Heart left ventricle (tissue), 16 donors: ENCODE measurements at regions not wholly inside any gene's neighbourhood (a gene's known extent, or its start where the extent isn't known, plus 50 kb on each side); places are given as distances from the start of the nearest gene placed in this dataset.
A peak's percentile ranks its signal among the peaks of the same experiment; 100 is the strongest.

Experiments
- ATAC-seq, 4 donors: fragments of 200-7000 bp; cut with Tn5 transposase; one replicate each; pipeline ENCODE4 v1.9.1; 2020 to 2022; ENCODE audit warnings: moderate library complexity in 4 of 4, mild to moderate bottlenecking in 3 of 4, moderate number of reproducible peaks in 1 of 4
- DNase-seq, 5 donors: peaks; one replicate each; pipeline ENCODE4 v3.0.0-alpha.2; 2020
- H3K27ac ChIP-seq, 12 donors: fragments of 200-600 bp; sonication (generic) in 4 of 12; one replicate each; pipeline versions ENCODE4 v1.5.0 to v1.8.0; 2016 to 2022; ENCODE audit warnings: mild to moderate bottlenecking in 2 of 12
- H3K27me3 ChIP-seq, 9 donors: fragments of 200-600 bp; sonication (generic) in 2 of 9; one replicate each; pipeline versions ENCODE4 v1.5.1 to v1.8.0; 2016 to 2022; ENCODE audit warnings: mild to moderate bottlenecking in 3 of 9
- H3K36me3 ChIP-seq, 9 donors: fragments of 200-600 bp; sonication (generic) in 2 of 9; one replicate each; pipeline versions ENCODE4 v1.5.0 to v1.8.0; 2018 to 2022; ENCODE audit warnings: mild to moderate bottlenecking in 2 of 9
- H3K4me1 ChIP-seq, 12 donors: fragments of 200-600 bp; sonication (generic) in 4 of 12; one replicate each; pipeline versions ENCODE4 v1.5.0 to v1.8.0; 2016 to 2022; ENCODE audit warnings: mild to moderate bottlenecking in 3 of 12
- H3K4me3 ChIP-seq, 12 donors: fragments of 200-600 bp; sonication (generic) in 4 of 12; one replicate each; pipeline versions ENCODE4 v1.5.0 to v1.8.0; 2017 to 2022; ENCODE audit warnings: mild to moderate bottlenecking in 9 of 12, moderate library complexity in 4 of 12
- H3K9me3 ChIP-seq, 12 donors: fragments of 200-600 bp; sonication (generic) in 4 of 12; one replicate each; pipeline versions ENCODE4 v1.5.0 to v1.8.0; 2016 to 2022; ENCODE audit warnings: mild to moderate bottlenecking in 1 of 12
- POLR2A ChIP-seq, 2 donors: fragments of 450-650 bp; IDR thresholded peaks; one replicate each; pipeline ENCODE4 v1.6.1; 2017; ENCODE audit warnings: antibody characterized with exemption in 2 of 2, mild to moderate bottlenecking in 2 of 2, moderate library complexity in 2 of 2
- WGBS, 4 donors: extraction: QIAGEN DNeasy Blood & Tissue Kit in 2 of 4; methylation state at CpG; one replicate each; pipeline versions ENCODE4 v1.1.5 to v1.1.7; 2013 to 2018; 5-methylcytosine and 5-hydroxymethylcytosine counted together
- intact Hi-C, 10 donors: fragments of 100-400 bp; cut with DNase I; formaldehyde crosslinking; loops; one replicate each; pipeline versions ENCODE4 v1.11.1 to v1.14.2; 2022
- TF ChIP-seq, protein P1 (sequence below), 12 donors: fragments of 200-600 bp; sonication (generic) in 4 of 12; IDR thresholded peaks; one replicate each; pipeline versions ENCODE4 v1.5.0 to v1.8.0; 2018 to 2022; ENCODE audit warnings: antibody characterized with exemption in 12 of 12, mild to moderate bottlenecking in 5 of 12
- donor health status: ischemic (EF 13 %, LVEDD 7.1; RV severe dilation, severe dysfunction).
- donor health status: healthy with polysubstance abuse.
- donor health status: DM: no; HTN: yes; CAD: no.
- donor health status: DM: no; HTN: no; CAD: no.
- donor health status: ischemic (EF 25% LVEDD 6.9; RV normal size, moderate dysfunction).
- donor health status: ischemic (EF 25% LVEDD 5.7; RV mildly dilated, moderate dysfunction).
- donor health status: healthy.
- donor health status: DM: yes; HTN: yes; CAD: no.
- donor health status: ischemic (EF 35%, LVEDD 5.7; RV mildly dilated, moderate dysfunction).
- donor health status: nonischemic (EF 11% LVEDD 7.7; RV severe dilation, severe dysfunction).
- donor health status: DM: yes; HTN: yes; CAD: no.
- donor health status: PGD.
- donor health status: ischemic (EF 29% LVEDD 5.4; RV normal size, mild dysfunction).
- donor health status: nonischemic (EF 23%, LVEDD 6.1; RV moderate dilation, normal function).

DNA sequence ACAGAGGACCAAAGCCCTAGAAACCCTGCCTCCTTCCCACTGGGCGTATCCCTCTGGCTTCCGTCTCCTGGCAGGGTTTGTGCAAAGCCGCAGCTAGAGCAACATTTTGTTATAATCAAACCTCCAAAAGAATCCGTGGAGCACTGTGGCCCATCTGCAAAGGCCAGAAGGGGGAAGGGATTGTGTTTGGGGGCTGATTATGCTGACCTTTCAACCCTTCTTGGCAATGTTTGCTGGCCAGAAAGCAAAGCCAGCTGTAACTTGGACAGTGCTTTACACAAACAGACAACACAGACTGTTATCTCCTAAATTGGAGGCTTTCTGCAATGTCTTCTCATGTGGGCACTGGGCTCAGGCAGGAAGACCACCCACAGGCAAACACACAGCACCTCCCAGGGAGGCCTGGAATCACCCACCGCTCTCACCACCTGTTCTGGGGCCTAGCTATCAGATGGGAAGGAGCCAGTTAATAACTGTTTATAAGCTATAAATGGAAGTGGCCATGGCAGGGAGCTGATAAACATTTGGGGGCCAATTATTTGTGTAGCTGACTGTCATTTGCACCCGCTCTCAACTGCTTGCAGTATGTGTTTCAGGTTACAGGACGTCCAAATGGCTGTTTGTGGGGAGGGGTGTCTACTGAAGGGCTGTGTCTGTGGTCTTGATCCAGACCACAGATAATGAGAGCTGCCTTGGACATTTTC is 121.6 kb upstream of the ERCC6L2 start:
- H3K4me3 ChIP-seq, result no peak overlapping the region
- H3K27ac ChIP-seq, result peak overlapping the region in 2 of 12 donors; percentile 22 to 32
- no peaks in the 10 kb centered on the region for H3K36me3 ChIP-seq
- intact Hi-C loops, result no loop called here
- ATAC-seq (peak; percentile 20 to 76 (median 55)), DNase-seq (peak in 3 of 5 donors; percentile 40 to 58 (median 49))
- 50 to 71% (median 59%) methylated on average over 7 of the region's 7 CpGs for WGBS, 4 donors
- no peaks in the 10 kb centered on the region for H3K9me3 ChIP-seq
- TF ChIP-seq POLR2A (IDR thresholded peaks at IDR 0.05), result no peak
- TF ChIP-seq, protein P1, sequence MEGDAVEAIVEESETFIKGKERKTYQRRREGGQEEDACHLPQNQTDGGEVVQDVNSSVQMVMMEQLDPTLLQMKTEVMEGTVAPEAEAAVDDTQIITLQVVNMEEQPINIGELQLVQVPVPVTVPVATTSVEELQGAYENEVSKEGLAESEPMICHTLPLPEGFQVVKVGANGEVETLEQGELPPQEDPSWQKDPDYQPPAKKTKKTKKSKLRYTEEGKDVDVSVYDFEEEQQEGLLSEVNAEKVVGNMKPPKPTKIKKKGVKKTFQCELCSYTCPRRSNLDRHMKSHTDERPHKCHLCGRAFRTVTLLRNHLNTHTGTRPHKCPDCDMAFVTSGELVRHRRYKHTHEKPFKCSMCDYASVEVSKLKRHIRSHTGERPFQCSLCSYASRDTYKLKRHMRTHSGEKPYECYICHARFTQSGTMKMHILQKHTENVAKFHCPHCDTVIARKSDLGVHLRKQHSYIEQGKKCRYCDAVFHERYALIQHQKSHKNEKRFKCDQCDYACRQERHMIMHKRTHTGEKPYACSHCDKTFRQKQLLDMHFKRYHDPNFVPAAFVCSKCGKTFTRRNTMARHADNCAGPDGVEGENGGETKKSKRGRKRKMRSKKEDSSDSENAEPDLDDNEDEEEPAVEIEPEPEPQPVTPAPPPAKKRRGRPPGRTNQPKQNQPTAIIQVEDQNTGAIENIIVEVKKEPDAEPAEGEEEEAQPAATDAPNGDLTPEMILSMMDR (IDR thresholded peaks at IDR 0.05), result no peak
- peaks cover 0 to 21% (median 4%) of the 10 kb centered on the region in 9 donors for H3K27me3 ChIP-seq
- H3K4me1 ChIP-seq, result peaks cover 0 to 49% (median 5%) of the 10 kb centered on the region in 12 donors

GRCh38 chr9:95752129-95752731 is 123.3 kb upstream of the ERCC6L2 start:
- intact Hi-C loops, result no loop called here
- Histone ChIP-seq H3K9me3 (no peaks in the 10 kb centered on the region), H3K4me1 (peaks cover 0 to 44% (median 5%) of the 10 kb centered on the region in 12 donors), H3K36me3 (no peaks in the 10 kb centered on the region), H3K27me3 (peaks cover 0 to 21% (median 4%) of the 10 kb centered on the region in 9 donors), H3K4me3 (peak overlapping the region in 4 of 12 donors; percentile 2 to 23 (median 14)), H3K27ac (no peak overlapping the region)
- peak in 1 of 4 donors; percentile 28 for ATAC-seq
- no peak for TF ChIP-seq POLR2A (IDR thresholded peaks at IDR 0.05)
- TF ChIP-seq, protein P1 (IDR thresholded peaks at IDR 0.05), result no peak
- no peak for DNase-seq
- WGBS, 4 donors, result 34 to 61% (median 42%) methylated on average over 13 to 41 of the region's 41 CpGs

- Histone ChIP-seq H3K4me3 (no peak overlapping the region), H3K36me3 (no peaks in the 10 kb centered on the region), H3K27me3 (peaks cover 0 to 21% (median 4%) of the 10 kb centered on the region in 9 donors), H3K4me1 (peaks cover 0 to 38% (median 5%) of the 10 kb centered on the region in 12 donors), H3K9me3 (no peaks in the 10 kb centered on the region), H3K27ac (no peak overlapping the region)
- no peak for DNase-seq
- WGBS, 4 donors, result 31 to 48% (median 44%) methylated on average over 2 of the region's 2 CpGs; no CpG with 5 or more reads in 1 of the 4 donors
- TF ChIP-seq POLR2A (IDR thresholded peaks at IDR 0.05), result no peak
- TF ChIP-seq, protein P1 (IDR thresholded peaks at IDR 0.05), result no peak
- intact Hi-C loops, result no loop called here
- no peak for ATAC-seq
Measured at GRCh38 chr9:95751520-95751790, 124.0 kb upstream of the ERCC6L2 start.

DNA sequence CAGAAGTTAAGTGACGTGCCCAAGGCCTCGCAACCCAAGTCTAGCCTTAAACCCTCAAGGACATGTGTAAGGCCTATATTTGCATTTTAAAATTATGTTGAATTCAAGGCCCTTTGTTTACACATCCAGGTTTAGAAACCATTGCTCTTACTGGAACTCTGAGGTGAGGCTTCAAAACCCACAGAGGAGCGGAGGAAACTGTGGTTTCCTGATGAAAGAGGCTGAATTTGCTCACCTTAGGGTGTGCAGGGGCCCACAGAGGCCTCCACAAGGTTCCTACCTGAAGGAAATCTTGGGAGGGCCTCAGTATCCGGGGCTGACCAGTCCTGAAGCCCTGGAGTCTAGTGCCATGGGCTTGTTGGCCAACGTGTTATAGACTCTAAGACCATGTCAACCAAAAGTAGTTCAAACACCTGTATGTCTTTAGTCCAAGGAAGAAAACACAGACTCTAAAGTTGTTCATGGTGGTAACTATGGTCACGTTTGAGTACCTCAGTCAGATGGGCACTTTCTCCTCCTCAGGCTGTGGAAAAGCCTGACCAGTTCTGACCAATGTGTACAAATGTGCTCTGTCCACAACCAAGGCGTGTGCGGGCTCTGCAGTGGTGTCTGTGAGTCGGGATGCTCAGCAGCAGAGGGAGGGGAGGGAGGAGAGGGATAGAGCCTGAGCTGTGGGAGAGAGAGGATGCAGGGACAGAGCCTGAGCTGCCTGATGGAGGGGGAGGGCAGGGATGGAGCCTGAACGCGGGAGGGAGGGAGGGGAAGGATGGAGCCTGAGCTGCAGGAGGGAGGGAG is 124.6 kb upstream of the ERCC6L2 start:
- no peaks in the 10 kb centered on the region for H3K9me3 ChIP-seq
- no peak overlapping the region for H3K27ac ChIP-seq
- no peak for TF ChIP-seq POLR2A (IDR thresholded peaks at IDR 0.05)
- TF ChIP-seq, protein P1 (IDR thresholded peaks at IDR 0.05), result no peak
- H3K4me3 ChIP-seq, result no peak overlapping the region
- intact Hi-C loops, result no loop called here
- peaks cover 0 to 21% (median 4%) of the 10 kb centered on the region in 9 donors for H3K27me3 ChIP-seq
- WGBS, 4 donors, result 74 to 86% (median 76%) methylated on average over 9 to 11 of the region's 11 CpGs
- ATAC-seq (no peak), DNase-seq (no peak)
- H3K4me1 ChIP-seq, result peaks cover 0 to 34% (median 5%) of the 10 kb centered on the region in 12 donors
- H3K36me3 ChIP-seq, result no peaks in the 10 kb centered on the region
